Smooth muscle cell (in vitro differentiated cells): ENCODE measurements at regions not wholly inside any gene's neighbourhood (a gene's known extent, or its start where the extent isn't known, plus 50 kb on each side); places are given as distances from the start of the nearest gene placed in this dataset.

Experiments used
- DNase-seq: peaks from one replicate; lab custom pipeline; 2025; ENCODE audit not compliant: unreplicated experiment; lab: John Stamatoyannopoulos, UW
- H2AFZ ChIP-seq: fragments of 200-600 bp; sonication (generic); 2 replicates; pipeline ENCODE4 v1.6.0; 2016; ENCODE audit warnings: antibody characterized with exemption, low read depth, mild to moderate bottlenecking
- H3F3A ChIP-seq: fragments of 200-600 bp; sonication (generic); 2 replicates; pipeline ENCODE4 v1.6.0; 2017; ENCODE audit warnings: antibody characterized with exemption, low read depth
- H3K27ac ChIP-seq: fragments of 200-600 bp; sonication (generic); 2 replicates; pipeline ENCODE4 v1.5.1; 2016; ENCODE audit warnings: low read depth, mild to moderate bottlenecking
- H3K27me3 ChIP-seq: fragments of 200-600 bp; sonication (generic); 2 replicates; pipeline ENCODE4 v1.6.1; 2016; ENCODE audit warnings: low read depth, mild to moderate bottlenecking
- H3K36me3 ChIP-seq: fragments of 200-600 bp; sonication (generic); 2 replicates; pipeline ENCODE4 v1.5.1; 2016; ENCODE audit warnings: low read depth
- H3K4me1 ChIP-seq: fragments of 200-600 bp; sonication (generic); 2 replicates; pipeline ENCODE4 v1.5.1; 2016; ENCODE audit warnings: low read depth
- H3K4me2 ChIP-seq: fragments of 200-600 bp; sonication (generic); 2 replicates; pipeline ENCODE4 v1.6.0; 2016; ENCODE audit warnings: mild to moderate bottlenecking
- H3K4me3 ChIP-seq: fragments of 200-600 bp; sonication (generic); 2 replicates; pipeline ENCODE4 v1.5.1; 2016; ENCODE audit warnings: mild to moderate bottlenecking
- H3K79me2 ChIP-seq: fragments of 200-600 bp; sonication (generic); 2 replicates; pipeline ENCODE4 v1.6.0; 2016; ENCODE audit warnings: low read depth, mild to moderate bottlenecking
- H3K9ac ChIP-seq: fragments of 200-600 bp; sonication (generic); 2 replicates; pipeline ENCODE4 v1.6.0; 2016; ENCODE audit warnings: low read depth
- H3K9me3 ChIP-seq: fragments of 200-600 bp; sonication (generic); replicated peaks from 2 replicates; pipeline ENCODE4 v1.5.1; 2016; ENCODE audit warnings: low read depth
- H4K20me1 ChIP-seq: fragments of 200-600 bp; sonication (generic); 2 replicates; pipeline ENCODE4 v1.6.0; 2016; ENCODE audit warnings: low read depth
- WGBS: methylation state at CpG from one replicate; pipeline ENCODE4 v1.1.7; 2016; ENCODE audit warnings: low lambda C conversion rate; 5-methylcytosine and 5-hydroxymethylcytosine counted together
- TF ChIP-seq, protein P1 (sequence below): fragments of 200-600 bp; sonication (generic); IDR thresholded peaks from 2 replicates; pipeline ENCODE4 v1.5.1; 2017; ENCODE audit warnings: borderline replicate concordance, mild to moderate bottlenecking, antibody characterized with exemption; ENCODE audit not compliant: insufficient read depth, poor library complexity, severe bottlenecking

DNA sequence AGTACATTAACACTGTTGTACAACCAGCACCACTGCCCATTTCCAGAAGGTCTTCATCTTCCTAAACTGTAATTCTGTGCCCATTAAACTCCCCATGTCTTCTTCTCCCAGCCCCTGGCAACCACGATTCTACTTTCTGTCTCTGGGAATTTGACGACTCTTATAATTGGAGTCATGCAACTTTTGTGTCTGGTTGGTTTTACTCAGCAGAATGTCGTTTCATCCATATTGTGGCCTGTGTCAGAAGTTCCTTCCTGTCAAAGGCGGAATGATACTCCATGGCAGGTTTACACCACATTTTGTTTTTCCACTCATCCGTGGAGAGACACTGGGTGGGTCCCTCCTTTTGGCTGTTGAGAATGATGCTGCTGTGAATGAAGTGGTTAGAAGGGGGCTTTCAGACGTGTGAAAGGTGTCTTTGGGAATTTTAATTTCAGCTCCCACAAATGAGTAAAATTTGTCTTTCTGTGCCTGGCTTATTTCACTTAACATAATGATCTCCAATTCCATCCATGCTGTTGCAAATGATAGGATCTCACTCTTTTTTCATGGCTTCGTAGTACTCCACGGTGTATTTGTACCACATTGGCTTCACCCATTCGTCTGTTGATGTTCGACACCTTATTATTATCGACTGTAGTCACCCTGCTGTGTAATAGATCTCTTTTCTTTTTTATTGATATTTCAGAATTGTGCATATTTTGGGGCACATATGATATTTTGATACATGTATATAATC is 86.1 kb upstream of the SEPTIN5 start:
- H3K27ac ChIP-seq: no peak overlapping the region
- H3K79me2 ChIP-seq: no peaks in the 10 kb centered on the region
- no peaks in the 10 kb centered on the region for H3K27me3 ChIP-seq
- H3K4me2 ChIP-seq: no peak overlapping the region
- DNase-seq: no peak
- no peaks in the 10 kb centered on the region for H3F3A ChIP-seq
- no peak overlapping the region for H2AFZ ChIP-seq
- no peaks in the 10 kb centered on the region for H3K36me3 ChIP-seq
- H4K20me1 ChIP-seq: no peaks in the 10 kb centered on the region
- WGBS: 87% methylated on average over 11 of the region's 11 CpGs
- H3K4me1 ChIP-seq: no peaks in the 10 kb centered on the region
- no peaks in the 10 kb centered on the region for H3K9me3 ChIP-seq
- H3K4me3 ChIP-seq: no peak overlapping the region
- H3K9ac ChIP-seq: no peak overlapping the region
- TF ChIP-seq, protein P1, sequence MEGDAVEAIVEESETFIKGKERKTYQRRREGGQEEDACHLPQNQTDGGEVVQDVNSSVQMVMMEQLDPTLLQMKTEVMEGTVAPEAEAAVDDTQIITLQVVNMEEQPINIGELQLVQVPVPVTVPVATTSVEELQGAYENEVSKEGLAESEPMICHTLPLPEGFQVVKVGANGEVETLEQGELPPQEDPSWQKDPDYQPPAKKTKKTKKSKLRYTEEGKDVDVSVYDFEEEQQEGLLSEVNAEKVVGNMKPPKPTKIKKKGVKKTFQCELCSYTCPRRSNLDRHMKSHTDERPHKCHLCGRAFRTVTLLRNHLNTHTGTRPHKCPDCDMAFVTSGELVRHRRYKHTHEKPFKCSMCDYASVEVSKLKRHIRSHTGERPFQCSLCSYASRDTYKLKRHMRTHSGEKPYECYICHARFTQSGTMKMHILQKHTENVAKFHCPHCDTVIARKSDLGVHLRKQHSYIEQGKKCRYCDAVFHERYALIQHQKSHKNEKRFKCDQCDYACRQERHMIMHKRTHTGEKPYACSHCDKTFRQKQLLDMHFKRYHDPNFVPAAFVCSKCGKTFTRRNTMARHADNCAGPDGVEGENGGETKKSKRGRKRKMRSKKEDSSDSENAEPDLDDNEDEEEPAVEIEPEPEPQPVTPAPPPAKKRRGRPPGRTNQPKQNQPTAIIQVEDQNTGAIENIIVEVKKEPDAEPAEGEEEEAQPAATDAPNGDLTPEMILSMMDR: no peak

DNA sequence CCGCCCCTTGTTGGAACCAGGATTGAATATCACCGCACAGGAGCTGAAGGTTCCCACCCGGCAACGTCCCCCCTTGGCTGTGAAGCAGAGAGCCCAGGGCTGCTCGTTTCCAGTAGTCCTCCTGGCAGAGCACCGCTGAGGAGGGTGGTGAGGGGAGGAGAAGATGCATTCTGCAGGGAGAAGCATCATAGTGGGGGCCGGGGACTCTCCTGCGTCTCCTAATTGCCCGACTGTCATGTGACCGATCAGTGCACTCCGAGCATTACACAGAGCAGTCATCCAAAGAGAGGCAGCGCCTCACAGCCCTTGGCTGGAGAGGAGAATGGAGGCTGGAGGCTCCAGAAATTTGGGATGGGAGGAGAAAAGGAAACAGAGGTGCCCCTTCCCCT is 85.0 kb upstream of the SEPTIN5 start:
- H3K4me3 ChIP-seq: no peak overlapping the region
- TF ChIP-seq, protein P1: no peak
- no peak overlapping the region for H3K9ac ChIP-seq
- no peak overlapping the region for H3K4me2 ChIP-seq
- H3K4me1 ChIP-seq: no peaks in the 10 kb centered on the region
- DNase-seq: no peak
- no peaks in the 10 kb centered on the region for H3K9me3 ChIP-seq
- no peak overlapping the region for H3K27ac ChIP-seq
- no peaks in the 10 kb centered on the region for H3F3A ChIP-seq
- WGBS: 76% methylated on average over 12 of the region's 12 CpGs
- H2AFZ ChIP-seq: no peak overlapping the region
- no peaks in the 10 kb centered on the region for H3K79me2 ChIP-seq
- no peaks in the 10 kb centered on the region for H3K36me3 ChIP-seq
- no peaks in the 10 kb centered on the region for H4K20me1 ChIP-seq
- no peaks in the 10 kb centered on the region for H3K27me3 ChIP-seq

DNA sequence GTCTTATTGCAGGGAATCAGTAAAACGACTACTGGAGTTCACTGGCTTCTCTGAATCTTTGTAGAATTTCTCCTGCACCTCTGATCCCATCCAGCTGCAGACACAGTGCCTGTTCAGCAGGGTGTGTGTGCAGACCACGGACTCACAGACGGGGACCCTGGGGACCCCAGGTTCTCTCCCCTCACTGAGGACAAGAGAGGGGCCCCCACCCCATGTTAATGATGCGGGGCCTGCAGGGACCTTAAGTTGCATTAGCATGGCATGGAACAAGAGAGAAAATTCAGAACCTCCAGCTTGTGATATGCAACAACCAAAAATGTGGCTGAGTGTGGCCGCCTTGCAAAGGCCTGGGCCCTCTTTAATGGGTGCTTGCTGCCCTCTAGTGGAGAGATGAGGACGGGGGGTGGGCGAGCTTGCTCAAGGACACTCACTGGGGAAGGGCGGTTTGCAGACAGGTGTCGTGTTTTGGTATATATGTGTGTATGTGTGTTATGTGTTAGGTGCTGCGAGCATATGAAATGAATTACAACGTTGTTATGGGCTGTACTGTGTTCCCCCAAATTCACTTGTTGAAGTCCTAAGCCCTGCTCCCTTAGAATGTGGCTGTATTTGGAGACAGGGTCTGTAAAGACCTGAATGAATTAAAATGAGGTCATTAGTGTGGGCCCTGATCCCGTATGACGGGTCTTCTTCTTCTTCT is 84.4 kb upstream of the SEPTIN5 start:
- Histone ChIP-seq H3K4me2 (no peak overlapping the region), H3K27me3 (no peaks in the 10 kb centered on the region), H3K27ac (no peak overlapping the region), H3K4me1 (no peaks in the 10 kb centered on the region), H3F3A (no peaks in the 10 kb centered on the region), H3K79me2 (no peaks in the 10 kb centered on the region), H2AFZ (no peak overlapping the region), H3K4me3 (no peak overlapping the region), H3K36me3 (no peaks in the 10 kb centered on the region), H3K9ac (no peak overlapping the region), H4K20me1 (no peaks in the 10 kb centered on the region), H3K9me3 (no peaks in the 10 kb centered on the region)
- TF ChIP-seq, protein P1: peak; percentile 98
- 24% methylated on average over 13 of the region's 13 CpGs for WGBS
- DNase-seq: peak; percentile 49
